MCF 10A (cell line): ENCODE measurements at regions not wholly inside any gene's neighbourhood (a gene's known extent, or its start where the extent isn't known, plus 50 kb on each side); places are given as distances from the start of the nearest gene placed in this dataset.

Experiments used
- BruUV-seq: library from RNA; stranded (reverse); fragments of 400-500 nt; replicated peaks from 2 replicates; lab custom pipeline; 2021; lab: Mats Ljungman, UMichigan
- CTCF ChIA-PET: fragments of 300-600 bp; sonication (Branson Sonifier 250); formaldehyde crosslinking; extraction: SDS; loops from one replicate; lab custom pipeline; 2021; ENCODE audit warnings: antibody characterized with exemption, inconsistent platforms; lab: Yijun Ruan, JAX
- POLR2A ChIA-PET: fragments of 300-600, 350-650 bp; sonication (Branson Sonifier 250); formaldehyde crosslinking; extraction: SDS; loops from one replicate; lab custom pipeline; 2020; ENCODE audit warnings: antibody characterized with exemption, inconsistent platforms; lab: Yijun Ruan, JAX
- DNase-seq: peaks from one replicate; pipeline ENCODE4 v3.0.0-alpha.2; 2018; ENCODE audit not compliant: unreplicated experiment
- H3K27ac Mint-ChIP-seq: one replicate; pipeline ENCODE4 v1.8.0; 2022; ENCODE audit warnings: mild to moderate bottlenecking, low read depth, mixed read lengths; ENCODE audit not compliant: unreplicated experiment
- H3K27me3 Mint-ChIP-seq: one replicate; pipeline ENCODE4 v1.8.0; 2022; ENCODE audit warnings: mixed read lengths; ENCODE audit not compliant: insufficient read depth, unreplicated experiment
- H3K36me3 Mint-ChIP-seq: one replicate; pipeline ENCODE4 v1.8.0; 2022; ENCODE audit warnings: mild to moderate bottlenecking, moderate library complexity, mixed read lengths; ENCODE audit not compliant: insufficient read depth, unreplicated experiment
- H3K4me1 Mint-ChIP-seq: one replicate; pipeline ENCODE4 v1.8.0; 2022; ENCODE audit warnings: mixed read lengths; ENCODE audit not compliant: insufficient read depth, unreplicated experiment
- H3K4me3 Mint-ChIP-seq: one replicate; pipeline ENCODE4 v1.8.0; 2022; ENCODE audit warnings: mild to moderate bottlenecking, moderate library complexity, mixed read lengths; ENCODE audit not compliant: unreplicated experiment
- H3K9me3 Mint-ChIP-seq: one replicate; pipeline ENCODE4 v1.8.0; 2022; ENCODE audit warnings: mixed read lengths; ENCODE audit not compliant: unreplicated experiment
- CTCF ChIP-seq: fragments of 200-600 bp; IDR thresholded peaks from one replicate; pipeline ENCODE4 v1.8.0; 2022; ENCODE audit warnings: antibody characterized with exemption, mild to moderate bottlenecking; ENCODE audit not compliant: unreplicated experiment
- intact Hi-C: fragments of 100-400 bp; cut with micrococcal nuclease; formaldehyde crosslinking; loops from 2 replicates; pipeline ENCODE4 v1.14.1; 2022

- ChIA-PET CTCF (interaction anchor here (0.7 kb wide), 1 partner anchor 29 kb away, joined by 3 read pairs; no protein-coding TSS in a partner anchor), POLR2A (no interaction called here)
- H3K27me3 Mint-ChIP-seq, result no peaks in the 10 kb centered on the region
- H3K4me1 Mint-ChIP-seq, result peaks cover 6% of the 10 kb centered on the region
- DNase-seq, result no peak
- no peaks in the 10 kb centered on the region for H3K36me3 Mint-ChIP-seq
- no peaks in the 10 kb centered on the region for H3K9me3 Mint-ChIP-seq
- BruUV-seq, result no TSS peak
- H3K27ac Mint-ChIP-seq, result no peak overlapping the region
- intact Hi-C loops, result no loop called here
- no peak for TF ChIP-seq CTCF
- no peak overlapping the region for H3K4me3 Mint-ChIP-seq
Observed at GRCh38 chr5:28544501-28544900, 1506.1 kb upstream of the CDH9 start.

DNA sequence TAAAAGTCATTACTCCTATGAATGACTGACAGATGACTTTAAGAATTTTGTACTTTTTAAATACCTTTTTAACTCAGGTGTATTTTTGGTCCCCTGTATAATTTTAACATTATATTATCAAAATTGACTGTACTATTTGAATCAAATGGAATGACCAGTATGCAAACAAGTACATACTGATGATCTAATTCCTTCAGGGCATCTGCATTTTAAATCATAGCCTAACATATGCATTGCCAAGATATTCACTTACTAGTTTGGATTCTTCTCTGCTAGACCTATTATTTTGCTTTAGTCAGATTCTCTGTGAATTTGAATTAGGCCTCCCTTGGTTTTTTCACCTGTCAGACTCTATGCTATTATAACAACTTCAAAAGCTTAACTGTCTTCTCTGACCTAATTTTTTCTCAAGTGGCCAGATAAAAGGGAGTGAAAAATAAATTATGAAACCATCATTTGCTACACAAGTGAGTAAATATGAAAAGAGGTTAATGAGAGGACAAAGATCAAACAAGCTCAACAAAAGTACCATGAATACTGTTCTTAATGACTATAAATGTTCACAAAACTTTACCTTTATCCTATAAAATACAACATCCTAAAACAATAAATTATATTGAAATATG is 1505.2 kb upstream of the CDH9 start:
- POLR2A ChIA-PET, result interaction anchor here (0.6 kb wide), 1 partner anchor 25 kb away, joined by 3 read pairs; no protein-coding TSS in a partner anchor
- BruUV-seq, result no TSS peak
- TF ChIP-seq CTCF, result no peak
- DNase-seq, result no peak
- Mint-ChIP-seq H3K36me3 (no peaks in the 10 kb centered on the region), H3K4me1 (peaks cover 6% of the 10 kb centered on the region), H3K27ac (no peak overlapping the region), H3K9me3 (no peaks in the 10 kb centered on the region), H3K4me3 (no peak overlapping the region), H3K27me3 (no peaks in the 10 kb centered on the region)
- intact Hi-C loops, result no loop called here
- CTCF ChIA-PET, result interaction anchor here (0.8 kb wide), 1 partner anchor 226 kb away, joined by 3 read pairs; no protein-coding TSS in a partner anchor

DNA sequence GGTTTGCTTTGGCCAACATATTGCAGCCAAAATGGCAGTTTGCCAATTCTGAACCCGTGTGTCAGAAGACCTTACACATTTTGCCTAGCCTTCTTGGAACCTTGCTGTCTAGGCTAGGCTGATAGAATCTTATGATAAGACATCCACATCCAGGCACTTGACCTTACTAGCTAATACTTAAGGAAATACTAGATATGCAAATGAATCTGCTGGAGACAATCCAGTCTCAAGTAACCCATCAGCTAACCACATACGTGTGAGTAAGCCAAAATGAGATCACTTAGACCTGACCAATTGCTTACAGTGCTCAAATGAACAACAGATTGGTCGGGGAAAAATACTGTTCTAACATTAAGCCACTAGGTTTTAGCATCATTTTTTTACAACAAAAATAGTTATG is 1504.6 kb upstream of the CDH9 start:
- DNase-seq, result peak; percentile 55
- Mint-ChIP-seq H3K9me3 (no peaks in the 10 kb centered on the region), H3K27ac (no peak overlapping the region), H3K4me1 (peaks cover 6% of the 10 kb centered on the region), H3K27me3 (no peaks in the 10 kb centered on the region), H3K4me3 (no peak overlapping the region), H3K36me3 (no peaks in the 10 kb centered on the region)
- intact Hi-C loops, result no loop called here
- no TSS peak for BruUV-seq
- no peak for TF ChIP-seq CTCF
- ChIA-PET POLR2A (no interaction called here), CTCF (interaction anchor here (0.8 kb wide), 1 partner anchor 227 kb away, joined by 3 read pairs; no protein-coding TSS in a partner anchor)

- TF ChIP-seq CTCF, result no peak
- Mint-ChIP-seq H3K4me3 (no peak overlapping the region), H3K36me3 (no peaks in the 10 kb centered on the region), H3K27ac (no peak overlapping the region), H3K4me1 (peaks cover 10% of the 10 kb centered on the region), H3K9me3 (no peaks in the 10 kb centered on the region), H3K27me3 (no peaks in the 10 kb centered on the region)
- BruUV-seq, result no TSS peak
- DNase-seq, result peak; percentile 78
- ChIA-PET POLR2A (no interaction called here), CTCF (interaction anchor here (0.6 kb wide), 1 partner anchor 246 kb away, joined by 3 read pairs; no protein-coding TSS in a partner anchor)
- intact Hi-C loops, result no loop called here
Observed at GRCh38 chr5:28523888-28524635, 1485.7 kb upstream of the CDH9 start.
